GM12892 (cell line): ENCODE measurements at regions not wholly inside any gene's neighbourhood (a gene's known extent, or its start where the extent isn't known, plus 50 kb on each side); places are given as distances from the start of the nearest gene placed in this dataset.

ENCODE experiments used
- POLR2A ChIP-seq: IDR thresholded peaks from 2 replicates; pipeline ENCODE4 v1.6.1; 2011; ENCODE audit warnings: low read depth, low read length, control low read depth
- POLR2AphosphoS5 ChIP-seq: IDR thresholded peaks from 2 replicates; pipeline ENCODE4 v1.6.1; 2011; ENCODE audit warnings: low read depth, low read length, control low read depth
- TAF1 ChIP-seq: IDR thresholded peaks from 2 replicates; pipeline ENCODE4 v1.6.1; 2011; ENCODE audit warnings: low read depth, mild to moderate bottlenecking, control low read depth, low read length, borderline replicate concordance

DNA sequence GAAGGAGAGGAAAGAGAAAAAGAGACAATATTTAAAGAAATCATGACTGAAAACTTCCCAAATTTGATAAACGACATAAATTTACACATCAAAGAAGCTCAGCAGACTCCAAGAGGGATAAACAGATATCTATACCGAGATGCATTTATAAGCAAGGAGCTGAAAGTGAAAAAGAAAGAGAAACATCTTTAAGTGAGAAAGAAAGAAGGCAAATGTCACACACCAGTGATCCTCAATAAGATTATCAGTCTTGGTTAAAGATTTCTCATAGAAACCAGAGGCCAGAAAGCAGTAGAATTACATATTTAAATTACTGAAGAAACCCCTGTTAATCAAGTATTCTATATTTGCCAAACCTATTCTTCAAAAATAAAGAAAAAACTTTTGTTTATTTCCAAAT, 424.2 kb downstream of the SLC16A7 start:
- TF ChIP-seq TAF1: no peak
- no peak for TF ChIP-seq POLR2A
- TF ChIP-seq POLR2AphosphoS5: no peak
